GM18909 (cell line): ENCODE measurements at regions not wholly inside any gene's neighbourhood (a gene's known extent, or its start where the extent isn't known, plus 50 kb on each side); places are given as distances from the start of the nearest gene placed in this dataset.
"Not testable (repeated sequence)": the region's sequence is repeated elsewhere in the genome, so short reads cannot be mapped to it uniquely, and the experiment has no call there.

ENCODE experiments used
- ATAC-seq: cut with Tn5 transposase; IDR thresholded peaks from one replicate; pipeline ENCODE4 v1.9.1; 2021; ENCODE audit warnings: mild to moderate bottlenecking; ENCODE audit not compliant: unreplicated experiment, poor library complexity

DNA sequence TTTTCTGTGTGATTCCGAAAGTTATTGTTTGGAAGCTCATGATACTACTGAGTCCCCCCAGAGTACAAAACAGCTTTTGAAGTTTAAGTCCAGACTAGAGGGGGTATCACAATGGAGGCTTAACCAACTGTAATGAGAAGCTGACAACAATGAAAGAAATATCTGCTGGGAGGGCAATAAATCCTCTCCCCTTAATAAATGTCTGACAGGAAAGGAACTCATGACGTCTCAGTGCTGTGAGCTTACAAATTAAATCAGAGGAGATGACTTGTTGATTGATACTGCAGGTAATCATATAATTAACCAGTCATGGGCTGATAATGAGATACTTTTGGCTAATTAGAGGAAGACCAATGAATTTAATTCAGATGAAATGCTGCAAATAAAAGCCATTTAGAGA, 102.6 kb upstream of the WDR11 start:
- ATAC-seq, result no peak

DNA sequence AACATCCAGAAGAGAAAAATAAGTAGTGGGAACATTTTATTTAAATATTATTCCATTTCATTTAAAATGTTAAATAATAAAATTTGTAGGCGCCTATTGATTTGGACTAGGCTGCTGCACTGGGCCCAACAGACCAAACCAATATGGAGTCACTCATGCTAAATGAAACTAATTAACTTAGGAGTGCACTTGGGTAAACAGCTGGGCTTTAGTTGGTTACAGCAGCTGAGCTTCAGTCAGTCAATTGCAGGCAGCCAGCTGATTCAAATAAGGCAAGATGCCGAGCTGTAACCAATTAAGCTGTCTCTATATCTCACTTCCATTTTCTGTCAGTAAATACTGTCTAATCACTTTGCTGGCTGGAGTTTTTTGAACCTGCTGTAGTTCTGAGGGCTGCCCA, 102.1 kb upstream of the WDR11 start:
- no peak for ATAC-seq

DNA sequence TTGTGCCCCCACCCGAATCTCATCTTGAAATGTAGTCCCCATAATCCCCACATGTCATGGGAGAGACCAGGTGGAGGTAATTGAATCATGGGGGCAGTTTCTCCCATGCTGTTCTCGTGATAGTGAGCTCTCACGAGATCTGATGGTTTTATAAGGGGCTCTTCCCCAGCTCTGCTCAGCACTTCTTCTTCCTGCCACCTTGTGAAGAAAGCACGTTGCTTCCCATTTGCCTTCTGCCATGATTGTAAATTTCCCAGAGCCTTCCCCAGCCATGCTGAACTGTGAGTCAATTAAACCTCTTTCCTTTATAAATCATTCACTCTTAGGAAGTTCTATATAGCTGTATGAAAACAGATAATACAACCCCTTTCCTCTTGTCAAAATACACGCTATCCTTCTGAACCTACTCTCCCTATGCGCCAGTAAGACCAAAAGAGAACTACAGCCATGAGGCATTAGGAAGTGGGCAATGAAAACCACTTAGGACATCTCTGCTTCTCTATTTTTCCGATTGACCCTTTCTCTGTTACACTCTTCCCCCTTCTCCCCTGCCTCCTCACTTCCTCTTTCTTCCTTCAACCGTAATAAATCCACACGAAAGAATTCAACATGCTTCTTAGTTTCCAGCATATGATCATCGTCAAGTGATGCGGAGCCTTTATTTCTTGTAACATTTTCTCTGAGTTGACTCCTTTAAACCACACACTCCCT, 101.2 kb upstream of the WDR11 start:
- no peak for ATAC-seq

DNA sequence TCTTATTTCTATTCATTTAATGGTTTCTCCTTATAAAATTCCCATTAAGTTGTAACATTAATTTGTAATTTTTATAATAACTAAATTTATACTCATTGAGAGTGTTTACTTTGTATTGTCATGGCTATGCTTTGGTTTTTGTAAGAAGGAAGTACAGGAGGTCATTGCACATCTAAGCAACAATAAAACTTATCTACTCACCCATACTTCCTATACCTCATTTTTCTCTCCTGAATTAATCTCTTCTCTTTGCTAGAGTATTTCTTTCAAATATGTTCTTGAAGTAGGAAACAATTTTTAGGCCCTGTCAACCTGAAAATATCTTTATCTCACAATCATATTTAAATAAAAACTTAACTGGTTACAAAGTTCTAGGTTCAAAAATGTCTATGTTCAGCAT, 95.4 kb upstream of the WDR11 start:
- ATAC-seq, result no peak

DNA sequence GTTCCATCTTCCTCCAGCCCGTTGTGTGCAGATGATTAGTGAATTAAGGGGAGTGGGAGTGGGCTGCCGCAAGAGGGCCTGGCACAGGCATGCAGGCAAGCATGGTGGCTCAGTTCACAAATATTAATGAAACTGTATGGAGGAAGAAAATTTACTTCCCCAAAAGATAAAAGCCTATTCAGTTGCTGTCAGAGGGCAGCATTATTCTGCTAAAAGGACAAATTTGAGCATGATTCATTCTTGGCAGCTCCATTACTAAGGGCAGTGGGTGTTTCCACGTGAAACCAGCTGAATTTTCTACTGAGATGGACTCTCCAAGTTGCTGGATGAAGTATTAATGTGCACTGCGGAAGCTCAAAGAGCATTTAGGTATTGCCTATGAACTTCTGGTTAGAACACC, 90.9 kb upstream of the WDR11 start:
- ATAC-seq, result no peak

DNA sequence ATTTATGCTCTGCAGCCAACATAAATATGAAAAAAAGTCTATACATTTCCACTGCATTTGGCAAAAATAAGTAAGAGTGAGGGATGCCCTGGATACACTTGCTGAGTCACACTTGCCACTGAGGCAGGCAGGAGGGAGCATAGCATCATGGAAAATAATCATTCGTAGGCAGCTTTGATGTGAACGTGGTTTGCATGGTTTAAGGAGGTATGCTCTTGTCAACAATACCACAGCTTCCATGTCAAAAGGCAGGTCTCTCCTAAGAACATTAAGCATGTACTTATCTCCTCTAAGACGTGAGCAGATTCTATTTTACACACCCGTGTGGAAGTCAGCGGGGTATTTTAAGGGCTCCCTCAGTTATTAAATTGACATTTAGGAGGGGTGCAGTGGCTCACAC, 89.2 kb upstream of the WDR11 start:
- ATAC-seq, result no peak

DNA sequence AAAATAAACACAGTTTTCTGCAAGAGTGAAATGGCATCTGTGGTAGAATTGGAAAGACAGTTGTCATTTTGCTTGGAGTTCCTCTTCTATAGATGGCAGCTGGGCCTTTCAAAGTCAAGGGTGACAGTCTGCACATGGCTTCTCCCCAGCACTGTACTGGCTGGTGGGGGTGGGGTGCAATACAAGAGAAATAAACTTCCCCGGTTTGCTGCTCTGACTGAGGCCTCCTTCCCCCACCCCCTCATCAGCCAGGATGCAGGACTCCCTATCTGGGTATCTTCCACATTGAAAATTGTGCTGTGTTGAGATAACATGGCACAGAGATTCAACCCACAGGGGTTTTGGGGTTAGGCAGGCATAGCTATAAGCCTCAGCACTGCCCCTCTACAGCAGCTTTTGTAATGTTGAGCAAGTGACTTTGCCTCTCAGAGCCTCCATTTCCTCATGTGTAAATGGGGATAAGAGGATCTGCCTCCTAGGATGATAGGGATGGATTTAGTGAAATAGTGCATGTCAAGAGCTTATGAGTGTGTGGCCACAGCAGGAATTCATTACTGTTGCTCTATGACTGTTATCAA, 85.8 kb upstream of the WDR11 start:
- ATAC-seq, result no peak

DNA sequence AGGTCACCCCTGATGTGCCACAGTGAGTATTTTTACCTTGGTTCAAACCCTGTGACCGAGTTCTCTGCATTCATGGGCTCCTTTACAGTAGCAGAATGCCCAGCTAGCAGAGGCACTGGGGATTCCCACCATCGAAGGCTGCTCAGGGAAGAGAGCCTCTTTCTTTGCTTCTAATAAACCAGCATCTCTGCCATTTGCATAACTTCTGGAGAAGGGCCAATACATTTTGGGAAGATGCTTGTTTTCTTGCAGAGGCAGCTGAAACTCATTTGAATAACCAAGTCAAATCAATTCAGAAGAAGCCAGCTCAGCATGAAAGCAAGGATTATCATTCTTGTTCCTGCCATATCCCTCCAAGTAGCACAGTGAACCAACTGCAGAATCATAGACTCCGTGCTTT, 82.9 kb upstream of the WDR11 start:
- no peak for ATAC-seq

DNA sequence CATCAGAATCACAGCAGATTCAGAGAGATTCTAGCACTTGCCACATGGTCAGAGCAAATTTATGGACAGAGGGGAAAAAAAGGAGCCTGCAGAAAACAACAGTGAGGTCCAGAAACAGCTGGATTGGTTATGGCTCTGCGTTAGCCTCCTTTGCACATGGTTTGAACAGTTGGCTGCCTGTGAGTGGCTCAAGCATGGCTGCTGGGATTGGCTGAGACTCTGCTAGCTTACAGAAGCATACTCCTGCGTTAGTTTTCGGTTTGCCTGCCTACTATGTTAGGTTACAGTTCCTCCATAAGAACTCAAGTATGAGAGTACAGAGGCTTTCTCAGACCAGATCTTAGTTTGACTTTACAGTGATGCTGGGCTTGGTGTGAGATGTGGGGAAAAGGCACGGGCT, 80.7 kb upstream of the WDR11 start:
- ATAC-seq, result no peak

DNA sequence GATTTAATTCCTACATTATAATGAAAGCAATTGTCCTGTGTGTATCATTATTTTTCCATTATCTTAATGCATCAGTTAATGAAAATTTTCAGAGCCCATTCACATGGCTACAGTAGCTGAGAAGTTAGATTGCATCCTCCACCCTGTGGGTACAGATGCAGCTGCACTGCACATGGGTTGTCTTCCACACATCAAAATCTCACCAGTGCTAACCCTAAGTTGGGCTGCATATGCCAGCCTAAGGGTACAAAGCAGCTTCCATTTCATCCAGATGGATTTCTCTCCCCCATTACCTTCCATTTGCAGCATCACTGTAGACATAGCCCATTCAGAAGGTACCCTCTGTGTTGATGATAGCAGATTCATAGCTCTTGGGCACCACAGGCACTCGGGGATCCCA, 74.7 kb upstream of the WDR11 start:
- ATAC-seq, result no peak

DNA sequence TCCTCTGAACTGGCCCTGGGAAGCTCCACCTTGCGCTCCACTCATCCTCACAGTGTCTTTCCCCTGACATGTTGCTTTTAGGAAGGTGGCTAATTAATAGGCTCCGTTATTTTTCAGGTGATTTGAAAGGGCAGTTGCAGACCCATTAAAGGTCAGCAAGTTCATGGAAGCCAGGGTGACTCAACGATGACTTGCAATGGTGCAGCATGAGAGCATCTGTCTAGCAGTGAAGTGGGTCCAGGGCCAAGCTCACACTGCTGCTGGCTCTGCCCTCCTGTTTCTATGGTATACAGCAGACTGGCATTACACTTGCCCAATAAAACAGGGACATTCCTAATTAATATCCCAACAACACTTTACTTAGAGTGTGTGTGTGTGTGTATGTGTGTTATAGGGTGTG, 68.8 kb upstream of the WDR11 start:
- no peak for ATAC-seq

DNA sequence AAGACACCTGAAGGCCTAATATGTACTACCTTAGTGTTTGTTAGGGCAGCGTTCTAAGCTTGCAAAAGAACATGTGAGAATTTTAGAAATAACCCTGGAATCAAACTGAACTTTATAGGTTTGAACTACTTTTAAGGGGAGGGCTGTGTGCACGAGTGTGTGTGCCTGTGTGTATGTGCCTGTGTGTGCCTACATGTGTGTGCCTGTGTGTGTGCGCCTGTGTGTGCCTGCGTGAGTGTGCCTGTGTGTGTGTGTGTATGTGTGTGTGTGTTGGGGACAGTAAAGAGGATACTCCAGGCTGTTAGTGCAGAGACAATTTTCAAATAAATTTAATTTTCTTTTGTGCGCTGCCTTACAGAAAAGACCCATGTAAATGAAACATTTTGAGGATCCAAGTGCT, 68.1 kb upstream of the WDR11 start:
- ATAC-seq, result no peak

DNA sequence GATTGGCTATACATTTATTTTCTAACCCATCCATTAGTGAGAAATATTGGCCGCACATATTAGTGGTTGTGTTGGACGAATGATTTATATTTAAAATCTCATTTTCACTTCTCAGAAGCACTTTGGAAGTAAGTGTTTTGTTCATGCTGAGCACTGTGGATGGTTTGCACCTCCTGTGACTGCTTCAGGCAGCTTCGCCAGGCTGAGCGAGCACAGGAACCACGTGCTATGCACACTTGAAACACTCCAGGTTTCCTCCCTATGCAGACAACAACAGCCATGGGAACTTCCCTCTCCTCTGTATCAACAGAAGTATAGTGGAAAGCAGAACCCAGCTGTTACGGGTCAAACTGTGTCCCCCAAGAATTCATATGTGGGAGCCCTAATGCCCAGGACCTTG, 67.3 kb upstream of the WDR11 start:
- ATAC-seq, result no peak

DNA sequence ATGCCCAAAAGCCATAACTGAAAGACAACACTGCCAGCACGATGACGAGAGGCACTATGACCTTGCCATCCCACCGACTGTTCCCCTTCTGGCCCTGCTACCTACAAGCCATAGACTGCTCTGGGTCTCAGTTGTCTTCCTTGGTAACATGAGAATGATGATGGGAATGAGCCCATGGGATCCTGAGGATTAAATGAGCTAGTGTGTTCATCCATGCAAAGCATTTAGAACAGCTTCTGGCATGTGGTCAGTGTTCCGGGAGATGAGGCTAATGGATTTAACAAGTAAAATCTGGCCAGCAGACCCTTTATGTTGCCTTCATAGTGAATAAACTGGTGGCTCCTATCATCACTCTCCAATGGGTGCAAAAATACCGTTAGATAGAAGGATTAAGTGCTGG, 62.4 kb upstream of the WDR11 start:
- ATAC-seq, result no peak

DNA sequence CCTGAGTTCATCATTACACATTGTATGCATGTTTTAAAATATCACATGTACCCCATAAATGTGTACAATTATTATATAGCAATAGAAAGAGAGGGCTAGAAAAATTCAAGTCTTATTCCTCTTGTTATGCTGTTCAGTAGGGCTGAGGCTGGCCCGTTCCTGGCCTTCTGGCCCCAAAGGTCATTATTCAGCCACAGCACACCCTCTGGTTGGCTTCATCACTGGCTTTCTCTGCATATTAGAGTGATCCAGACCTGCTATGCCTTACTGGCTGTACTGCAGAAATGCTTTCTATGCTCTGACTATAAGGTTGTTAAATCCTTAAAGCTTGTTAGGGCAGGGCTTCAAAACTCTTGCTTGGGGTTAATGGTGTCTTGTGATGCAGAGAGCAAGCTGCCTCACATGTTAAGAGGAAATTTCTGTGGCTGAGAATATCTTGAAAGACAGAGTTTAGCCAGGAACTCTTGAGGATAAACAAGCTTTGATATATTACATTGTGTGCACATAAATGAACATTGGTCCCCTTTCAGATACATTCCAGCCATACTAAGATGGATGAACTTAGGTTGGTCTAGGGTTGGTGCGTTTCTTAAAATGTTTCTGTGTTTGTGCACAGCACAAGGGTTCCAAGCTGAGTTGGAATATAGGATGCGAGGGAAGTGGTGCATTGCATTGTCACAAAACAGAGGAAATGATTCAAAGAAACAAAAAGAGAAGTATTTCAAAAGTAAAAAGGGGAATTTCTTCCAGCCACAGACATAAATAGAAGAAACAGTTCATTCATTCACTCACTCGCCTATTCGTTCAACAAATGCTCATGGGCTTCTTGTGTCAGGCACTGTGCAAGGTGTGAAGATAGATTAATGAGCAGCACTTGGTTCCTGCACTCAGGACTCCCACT, 61.6 kb upstream of the WDR11 start:
- no peak for ATAC-seq

DNA sequence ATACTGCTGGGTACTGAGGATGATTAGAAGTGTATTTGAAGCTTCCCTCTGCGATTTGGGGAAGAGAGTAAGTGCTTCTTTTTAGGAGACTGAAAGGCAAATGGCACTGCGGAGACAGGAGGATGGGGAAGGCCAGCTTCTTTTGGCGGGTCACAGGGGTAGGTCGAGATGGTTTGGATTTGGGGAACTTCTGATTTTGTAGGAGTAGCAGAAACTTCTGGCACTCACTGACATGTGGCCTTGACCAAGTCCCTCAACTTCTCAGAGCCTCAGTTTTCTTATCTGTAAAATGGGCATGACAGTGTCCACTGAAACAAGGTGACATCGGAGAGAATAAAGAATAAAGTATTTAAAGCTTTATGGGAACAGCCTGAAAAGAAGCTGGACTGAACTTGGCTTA, 59.8 kb upstream of the WDR11 start:
- ATAC-seq, result no peak

DNA sequence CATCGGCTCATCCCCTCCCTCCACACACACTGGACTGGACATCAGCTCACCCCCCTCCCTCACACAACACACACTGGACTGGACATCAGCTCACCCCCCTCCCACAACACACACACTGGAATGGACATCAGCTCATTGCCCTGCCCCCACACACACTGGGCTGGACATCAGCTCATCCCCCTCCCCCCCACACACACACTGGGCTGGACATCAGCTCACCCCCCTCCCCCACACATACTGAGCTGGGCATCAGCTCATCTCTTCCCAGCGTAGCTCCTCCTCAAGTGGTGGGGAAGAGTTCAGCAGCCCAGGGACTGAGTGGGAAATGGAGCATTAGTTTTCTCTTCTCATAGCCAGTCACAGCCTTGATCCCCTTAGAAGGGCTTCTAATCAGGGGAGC, 58.1 kb upstream of the WDR11 start:
- no peak for ATAC-seq

DNA sequence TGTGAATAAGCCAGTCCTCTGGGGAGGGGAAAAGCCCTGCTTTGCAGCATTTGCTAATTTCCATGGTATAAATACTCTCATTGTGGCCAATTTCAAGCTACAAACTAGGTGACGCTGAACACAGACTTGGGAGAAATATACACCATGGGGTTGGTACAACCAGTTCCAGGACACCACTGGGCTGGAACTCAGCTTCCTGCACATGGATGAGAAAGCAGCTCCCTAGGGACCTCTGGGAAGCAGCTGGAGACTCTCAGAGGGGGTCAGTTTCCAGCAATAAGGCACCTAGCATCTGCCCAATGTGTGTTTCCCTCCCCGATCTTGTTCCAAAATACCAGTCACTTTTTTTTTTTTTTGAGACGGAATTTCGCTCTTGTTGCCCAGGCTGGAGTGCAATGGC, 56.8 kb upstream of the WDR11 start:
- ATAC-seq, result no peak

DNA sequence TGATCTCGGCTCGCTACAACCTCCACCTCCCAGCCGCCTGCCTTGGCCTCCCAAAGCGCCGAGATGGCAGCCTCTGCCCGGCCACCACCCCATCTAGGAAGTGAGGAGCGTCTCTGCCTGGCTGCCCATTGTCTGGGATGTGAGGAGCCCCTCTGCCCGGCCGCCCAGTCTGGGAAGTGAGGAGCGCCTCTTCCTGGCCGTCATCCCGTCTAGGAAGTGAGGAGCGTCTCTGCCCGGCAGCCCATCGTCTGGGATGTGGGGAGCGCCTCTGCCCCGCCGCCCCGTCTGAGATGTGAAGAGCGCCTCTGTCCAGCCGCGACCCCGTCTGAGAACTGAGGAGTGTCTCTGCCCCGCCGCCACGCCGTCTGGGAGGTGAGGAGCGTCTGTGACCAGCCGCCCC, 52.9 kb upstream of the WDR11 start:
- ATAC-seq, result not testable (repeated sequence)

DNA sequence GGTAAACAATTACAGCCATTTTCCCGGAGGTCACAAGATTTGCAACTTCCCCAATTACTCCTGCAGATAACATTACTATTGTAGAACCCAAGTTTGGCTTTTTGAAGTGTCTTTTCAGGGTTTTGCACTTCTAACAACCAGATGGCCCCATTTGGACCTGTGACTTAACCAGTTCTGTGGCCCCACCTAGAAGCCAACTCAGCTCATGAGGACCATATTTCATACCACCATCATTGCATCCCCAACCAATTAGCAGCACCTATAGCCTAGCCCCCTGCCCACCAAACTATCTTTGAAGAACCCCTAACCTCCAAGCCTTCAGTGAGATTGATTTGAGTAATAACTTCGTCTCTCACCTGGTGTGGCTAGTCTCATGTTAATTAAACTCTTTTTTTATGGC, 51.3 kb upstream of the WDR11 start:
- no peak for ATAC-seq

DNA sequence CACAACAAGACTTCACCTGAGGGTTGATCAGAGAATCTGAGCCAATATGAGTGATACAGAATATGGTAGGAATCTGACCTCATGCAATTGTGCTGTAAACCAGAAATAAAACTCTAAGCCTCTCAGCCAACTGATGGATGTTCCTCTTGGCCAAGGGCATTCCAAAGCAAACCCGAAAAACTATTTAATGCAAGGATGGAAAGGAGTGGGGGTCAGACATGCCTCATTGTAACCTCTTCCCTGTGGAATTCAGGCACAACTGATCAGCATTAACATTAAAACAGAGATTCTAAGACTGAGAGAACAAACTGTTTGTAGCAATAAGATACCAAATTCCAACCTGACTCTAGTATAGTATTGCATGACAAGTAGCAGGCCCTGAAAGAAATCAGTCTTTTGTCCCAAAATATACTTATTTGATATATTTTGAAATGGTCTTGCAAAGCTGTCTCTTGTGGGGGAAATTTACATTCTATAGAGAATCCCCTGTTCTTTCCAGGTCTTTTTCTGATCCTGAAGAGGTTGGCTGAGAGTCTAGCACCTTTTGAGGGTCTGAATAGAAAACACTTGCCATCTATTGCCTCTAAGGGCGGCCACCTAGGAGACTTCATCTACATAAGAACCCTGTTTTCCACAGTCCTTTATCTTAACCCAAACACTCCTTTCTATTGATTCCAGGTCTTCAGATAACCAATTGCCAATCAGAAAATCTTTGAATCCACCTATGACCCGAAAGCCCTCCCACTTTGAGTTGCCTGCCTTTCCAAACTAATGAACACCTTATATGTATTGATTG, 50.4 kb upstream of the WDR11 start:
- no peak for ATAC-seq
